Sigmoid colon (tissue), 6 donors: ENCODE measurements at regions not wholly inside any gene's neighbourhood (a gene's known extent, or its start where the extent isn't known, plus 50 kb on each side); places are given as distances from the start of the nearest gene placed in this dataset.
"Not testable (repeated sequence)": the region's sequence is repeated elsewhere in the genome, so short reads cannot be mapped to it uniquely, and the experiment has no call there.

Experiments
- DNase-seq: peaks from one replicate; pipeline ENCODE4 v3.0.0-alpha.2; 2019
- H3K27ac ChIP-seq, 4 donors: fragments of 200-600 bp; sonication (generic); one replicate each; pipeline ENCODE4 v1.5.1; 2016 to 2019; ENCODE audit warnings: mild to moderate bottlenecking in 1 of 4
- H3K27me3 ChIP-seq, 3 donors: fragments of 200-600 bp; sonication (generic); one replicate each; pipeline ENCODE4 v1.5.1; 2019; ENCODE audit warnings: mild to moderate bottlenecking in 1 of 3
- H3K36me3 ChIP-seq, 4 donors: fragments of 200-600 bp; sonication (generic); one replicate each; pipeline ENCODE4 v1.5.1; 2016 to 2019
- H3K4me1 ChIP-seq, 4 donors: fragments of 200-600 bp; sonication (generic); one replicate each; pipeline ENCODE4 v1.5.1; 2017 to 2019
- H3K4me3 ChIP-seq, 4 donors: fragments of 200-600 bp; sonication (generic); one replicate each; pipeline ENCODE4 v1.5.1; 2017 to 2019; ENCODE audit warnings: mild to moderate bottlenecking in 2 of 4, moderate library complexity in 1 of 4
- H3K9me3 ChIP-seq, 4 donors: fragments of 200-600 bp in 3 of 4; sonication (generic) in 3 of 4; one replicate each; pipeline versions ENCODE4 v1.5.1 to v1.6.1; 2013 to 2019
- EP300 ChIP-seq, 4 donors: sonication (generic); formaldehyde crosslinking; IDR thresholded peaks; one replicate each; pipeline ENCODE4 v1.6.1; 2017; ENCODE audit warnings: antibody characterized with exemption in 4 of 4
- POLR2A ChIP-seq, 2 donors: fragments of 450-650 bp; IDR thresholded peaks; one replicate each; pipeline ENCODE4 v1.6.1; 2016; ENCODE audit warnings: antibody characterized with exemption in 2 of 2, mild to moderate bottlenecking in 2 of 2, moderate library complexity in 2 of 2
- POLR2AphosphoS5 ChIP-seq, 4 donors: sonication (generic); formaldehyde crosslinking; IDR thresholded peaks; one replicate each; pipeline ENCODE4 v1.6.1; 2017; ENCODE audit warnings: antibody characterized with exemption in 4 of 4
- WGBS, 2 donors: extraction: QIAGEN DNeasy Blood & Tissue Kit; methylation state at CpG; one replicate each; pipeline ENCODE4 v1.1.7; 2013; 5-methylcytosine and 5-hydroxymethylcytosine counted together
- intact Hi-C: fragments of 100-400 bp; cut with DNase I; formaldehyde crosslinking; loops from one replicate; pipeline ENCODE4 v1.15.1; 2023
- TF ChIP-seq, protein P1 (sequence below), 4 experiments: fragments of 450-650 bp in 3 of 4; fragments of 200-600 bp in 1 of 4; IDR thresholded peaks; one replicate each; pipeline ENCODE4 v1.5.1; 2016 to 2019; ENCODE audit warnings: antibody characterized with exemption in 4 of 4, mild to moderate bottlenecking in 3 of 4, moderate library complexity in 2 of 4
- donor health status: healthy with polysubstance abuse.
- donor health status: healthy.

DNA sequence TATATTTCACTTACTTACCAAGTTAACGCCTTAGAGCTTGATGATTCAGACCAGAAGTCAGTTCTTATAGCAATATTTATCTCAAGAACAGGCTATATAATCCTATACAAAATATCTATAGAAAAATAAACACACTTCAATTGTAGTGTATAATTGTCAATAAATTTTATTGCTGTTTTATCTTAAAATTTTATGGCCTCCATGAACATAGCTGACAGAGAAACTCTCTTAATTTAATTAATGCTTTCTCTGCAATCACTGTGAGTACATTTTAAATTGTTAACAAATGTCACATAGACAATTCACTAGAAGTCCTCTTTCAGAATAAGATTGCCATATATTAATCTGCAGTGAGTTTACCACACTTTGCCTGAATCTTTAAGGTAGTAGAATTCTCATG lies 178.6 kb downstream of the RFPL4B start:
- 32 to 78% methylated on average over 1 of the region's 1 CpG for WGBS, 2 donors
- no peak overlapping the region for H3K4me3 ChIP-seq
- no peaks in the 10 kb centered on the region for H3K9me3 ChIP-seq
- H3K27me3 ChIP-seq, result no peaks in the 10 kb centered on the region
- H3K27ac ChIP-seq, result no peak overlapping the region
- no peaks in the 10 kb centered on the region for H3K4me1 ChIP-seq
- no peaks in the 10 kb centered on the region for H3K36me3 ChIP-seq
- intact Hi-C loops, result no loop called here
- TF ChIP-seq POLR2A (IDR thresholded peaks at IDR 0.05) (no peak), POLR2AphosphoS5 (IDR thresholded peaks at IDR 0.05) (no peak), EP300 (IDR thresholded peaks at IDR 0.05) (no peak)
- TF ChIP-seq, protein P1, sequence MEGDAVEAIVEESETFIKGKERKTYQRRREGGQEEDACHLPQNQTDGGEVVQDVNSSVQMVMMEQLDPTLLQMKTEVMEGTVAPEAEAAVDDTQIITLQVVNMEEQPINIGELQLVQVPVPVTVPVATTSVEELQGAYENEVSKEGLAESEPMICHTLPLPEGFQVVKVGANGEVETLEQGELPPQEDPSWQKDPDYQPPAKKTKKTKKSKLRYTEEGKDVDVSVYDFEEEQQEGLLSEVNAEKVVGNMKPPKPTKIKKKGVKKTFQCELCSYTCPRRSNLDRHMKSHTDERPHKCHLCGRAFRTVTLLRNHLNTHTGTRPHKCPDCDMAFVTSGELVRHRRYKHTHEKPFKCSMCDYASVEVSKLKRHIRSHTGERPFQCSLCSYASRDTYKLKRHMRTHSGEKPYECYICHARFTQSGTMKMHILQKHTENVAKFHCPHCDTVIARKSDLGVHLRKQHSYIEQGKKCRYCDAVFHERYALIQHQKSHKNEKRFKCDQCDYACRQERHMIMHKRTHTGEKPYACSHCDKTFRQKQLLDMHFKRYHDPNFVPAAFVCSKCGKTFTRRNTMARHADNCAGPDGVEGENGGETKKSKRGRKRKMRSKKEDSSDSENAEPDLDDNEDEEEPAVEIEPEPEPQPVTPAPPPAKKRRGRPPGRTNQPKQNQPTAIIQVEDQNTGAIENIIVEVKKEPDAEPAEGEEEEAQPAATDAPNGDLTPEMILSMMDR (IDR thresholded peaks at IDR 0.05), result no peak
- no peak for DNase-seq

DNA sequence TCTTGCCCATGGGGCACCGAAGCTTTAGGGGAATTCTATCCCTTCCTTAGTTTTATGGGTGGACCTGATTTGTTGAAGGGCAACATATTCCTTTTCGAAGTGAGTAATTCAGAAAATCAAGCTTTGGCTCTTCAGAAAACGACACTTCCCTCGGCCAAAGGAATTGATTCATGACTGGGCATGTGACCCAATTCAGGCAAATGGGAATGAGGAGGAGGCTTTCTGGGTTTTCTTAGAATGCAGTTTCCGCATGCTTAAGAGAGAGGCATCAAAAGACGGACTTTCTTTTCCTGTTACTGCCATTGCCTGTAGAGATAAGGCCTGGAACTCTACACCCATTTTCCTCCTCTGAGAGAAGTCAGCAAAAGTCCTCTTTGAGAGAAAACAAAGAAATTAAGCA lies 179.5 kb downstream of the RFPL4B start:
- no peaks in the 10 kb centered on the region for H3K36me3 ChIP-seq
- DNase-seq, result no peak
- no peak overlapping the region for H3K27ac ChIP-seq
- no peaks in the 10 kb centered on the region for H3K4me1 ChIP-seq
- TF ChIP-seq POLR2A (IDR thresholded peaks at IDR 0.05), result no peak
- TF ChIP-seq, protein P1 (IDR thresholded peaks at IDR 0.05), result no peak
- TF ChIP-seq POLR2AphosphoS5 (IDR thresholded peaks at IDR 0.05), result no peak
- no peak for TF ChIP-seq EP300 (IDR thresholded peaks at IDR 0.05)
- no peaks in the 10 kb centered on the region for H3K27me3 ChIP-seq
- WGBS, 2 donors, result 85 to 93% methylated on average over 6 of the region's 6 CpGs
- intact Hi-C loops, result no loop called here
- no peaks in the 10 kb centered on the region for H3K9me3 ChIP-seq
- no peak overlapping the region for H3K4me3 ChIP-seq

DNA sequence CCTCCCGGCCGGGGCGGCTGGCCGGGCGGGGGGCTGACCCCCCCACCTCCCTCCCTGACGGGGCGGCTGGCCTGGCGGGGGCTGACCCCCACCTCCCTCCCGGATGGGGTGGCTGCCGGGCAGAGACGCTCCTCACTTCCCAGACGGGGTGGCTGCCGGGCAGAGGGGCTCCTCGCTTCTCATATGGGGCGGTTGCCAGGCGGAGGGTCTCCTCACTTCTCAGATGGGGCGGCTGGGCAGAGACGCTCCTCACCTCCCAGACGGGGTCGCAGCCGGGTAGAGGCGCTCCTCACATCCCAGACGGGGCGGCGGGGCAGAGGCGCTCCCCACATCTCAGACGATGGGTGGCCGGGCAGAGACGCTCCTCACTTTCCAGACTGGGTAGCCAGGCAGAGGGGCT lies 181.2 kb downstream of the RFPL4B start:
- DNase-seq, H3K36me3 ChIP-seq, intact Hi-C loops, H3K27ac ChIP-seq, H3K9me3 ChIP-seq, H3K4me1 ChIP-seq, H3K27me3 ChIP-seq, H3K4me3 ChIP-seq: not testable (repeated sequence)
- WGBS, 2 donors, result 92 to 95% methylated on average over 29 of the region's 29 CpGs

DNA sequence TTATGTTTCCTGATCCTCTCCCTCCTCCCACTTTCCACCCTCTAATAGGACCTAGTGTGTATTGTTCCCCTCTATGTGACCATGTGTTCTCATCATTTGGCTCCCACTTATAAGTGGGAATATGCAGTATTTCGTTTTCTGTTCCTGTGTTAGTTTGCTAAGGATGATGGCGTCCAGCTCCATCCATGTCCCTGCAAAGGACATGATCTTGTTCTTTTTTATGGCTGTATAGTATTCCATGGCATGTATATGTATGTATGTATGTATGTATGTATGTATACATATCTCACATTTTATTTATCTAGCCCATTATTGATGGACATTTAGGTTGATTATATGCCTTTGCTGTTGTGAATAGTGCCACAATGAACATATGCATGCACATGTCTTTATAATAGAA lies 188.7 kb downstream of the RFPL4B start:
- intact Hi-C loops, result no loop called here
- WGBS, 2 donors, result 77 to 91% methylated on average over 2 of the region's 2 CpGs
- Histone ChIP-seq H3K36me3 (no peaks in the 10 kb centered on the region), H3K27ac (no peak overlapping the region), H3K4me1 (no peaks in the 10 kb centered on the region), H3K4me3 (no peak overlapping the region), H3K27me3 (no peaks in the 10 kb centered on the region), H3K9me3 (no peaks in the 10 kb centered on the region)
- no peak for DNase-seq
- TF ChIP-seq POLR2A (IDR thresholded peaks at IDR 0.05) (no peak), EP300 (IDR thresholded peaks at IDR 0.05) (no peak), POLR2AphosphoS5 (IDR thresholded peaks at IDR 0.05) (no peak)
- TF ChIP-seq, protein P1 (IDR thresholded peaks at IDR 0.05), result no peak

DNA sequence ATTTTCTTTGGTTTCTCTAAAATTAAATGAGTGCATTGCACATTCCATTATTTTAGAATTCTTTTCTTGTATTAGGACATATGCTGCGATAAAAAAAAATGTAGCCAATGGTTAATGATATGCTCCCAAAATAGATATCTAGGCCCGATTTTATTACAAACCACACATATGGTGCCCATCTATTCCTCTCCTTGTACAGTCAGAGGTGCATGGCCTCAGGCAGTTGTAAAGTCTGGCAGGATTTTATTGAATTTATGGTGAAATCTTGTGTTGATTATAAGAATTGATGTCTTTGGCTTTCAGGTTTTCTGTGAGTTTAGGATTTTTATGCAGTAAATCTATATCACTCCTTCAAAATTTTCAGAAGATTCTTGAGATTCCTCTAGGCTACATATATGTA lies 192.2 kb downstream of the RFPL4B start:
- H3K27ac ChIP-seq, result no peak overlapping the region
- TF ChIP-seq POLR2AphosphoS5 (IDR thresholded peaks at IDR 0.05), result no peak
- TF ChIP-seq EP300 (IDR thresholded peaks at IDR 0.05), result no peak
- no peak for TF ChIP-seq POLR2A (IDR thresholded peaks at IDR 0.05)
- TF ChIP-seq, protein P1 (IDR thresholded peaks at IDR 0.05), result no peak
- no peaks in the 10 kb centered on the region for H3K36me3 ChIP-seq
- WGBS, 2 donors, result 90 to 91% methylated on average over 2 of the region's 2 CpGs
- no peaks in the 10 kb centered on the region for H3K27me3 ChIP-seq
- DNase-seq, result no peak
- peaks cover 0 to 2% (median 0%) of the 10 kb centered on the region in 4 donors for H3K9me3 ChIP-seq
- intact Hi-C loops, result no loop called here
- H3K4me1 ChIP-seq, result no peaks in the 10 kb centered on the region
- H3K4me3 ChIP-seq, result no peak overlapping the region

DNA sequence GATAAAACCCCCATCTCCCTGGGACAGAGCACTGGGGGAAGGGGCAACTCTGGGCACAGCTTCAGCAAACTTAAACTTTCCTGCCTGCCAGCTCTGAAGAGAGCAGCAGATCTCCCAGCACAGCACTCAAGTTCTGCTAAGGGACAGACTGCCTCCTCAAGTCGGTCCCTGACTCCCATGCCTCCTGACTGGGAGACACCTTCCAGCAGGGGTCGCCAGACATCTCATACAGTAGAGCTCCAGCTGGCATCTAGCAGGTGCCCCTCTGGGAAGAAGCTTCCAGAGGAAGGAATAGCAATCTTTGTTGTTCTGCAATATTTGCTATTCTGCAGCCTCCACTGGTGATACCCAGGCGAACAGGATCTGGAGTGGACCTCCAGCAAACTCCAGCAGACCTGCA lies 194.7 kb downstream of the RFPL4B start:
- DNase-seq, H3K27me3 ChIP-seq, H3K9me3 ChIP-seq, H3K36me3 ChIP-seq, H3K4me3 ChIP-seq, H3K27ac ChIP-seq, H3K4me1 ChIP-seq, intact Hi-C loops: not testable (repeated sequence)
- WGBS, 2 donors, result 84 to 93% methylated on average over 3 of the region's 3 CpGs

DNA sequence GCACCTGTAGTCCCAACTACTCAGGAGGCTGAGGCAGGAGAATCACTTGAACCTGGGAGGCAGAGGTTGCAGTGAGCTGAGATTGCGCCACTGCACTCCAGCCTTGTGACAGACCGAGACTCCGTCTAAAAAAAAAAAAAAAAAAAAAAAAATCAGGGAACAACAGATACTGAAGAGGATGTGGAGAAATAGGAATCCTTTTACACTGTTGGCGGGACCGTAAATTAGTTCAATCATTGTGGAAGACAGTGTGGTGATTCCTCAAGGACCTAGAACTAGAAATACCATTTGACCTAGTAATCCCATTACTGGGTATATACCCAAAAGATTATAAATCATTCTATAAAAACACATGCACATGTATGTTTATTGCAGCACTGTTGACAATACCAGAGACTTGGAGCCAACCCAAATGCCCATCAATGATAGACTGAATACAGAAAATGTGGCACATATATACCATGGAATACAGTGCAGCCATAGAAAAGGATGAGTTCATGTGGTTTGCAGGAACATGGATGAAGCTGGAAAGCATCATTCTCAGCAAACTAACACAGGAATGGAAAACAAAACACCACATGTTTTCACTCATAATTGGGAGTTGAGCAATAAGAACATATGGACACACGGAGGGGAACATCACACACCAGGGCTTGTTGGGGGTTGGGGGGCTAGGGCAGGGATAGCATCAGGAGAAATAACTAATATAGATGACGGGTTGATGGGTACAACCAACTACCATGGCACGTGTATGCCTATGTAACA lies 200.4 kb downstream of the RFPL4B start:
- DNase-seq, H3K4me1 ChIP-seq, H3K27me3 ChIP-seq, intact Hi-C loops, H3K4me3 ChIP-seq, H3K36me3 ChIP-seq, H3K9me3 ChIP-seq, H3K27ac ChIP-seq: not testable (repeated sequence)
- WGBS, 2 donors, result 87 to 91% methylated on average over 8 of the region's 8 CpGs
